Smooth muscle cell (in vitro differentiated cells): ENCODE measurements at regions not wholly inside any gene's neighbourhood (a gene's known extent, or its start where the extent isn't known, plus 50 kb on each side); places are given as distances from the start of the nearest gene placed in this dataset.

Experiments used
- DNase-seq: peaks from one replicate; lab custom pipeline; 2025; ENCODE audit not compliant: unreplicated experiment; lab: John Stamatoyannopoulos, UW
- H2AFZ ChIP-seq: fragments of 200-600 bp; sonication (generic); 2 replicates; pipeline ENCODE4 v1.6.0; 2016; ENCODE audit warnings: antibody characterized with exemption, low read depth, mild to moderate bottlenecking
- H3F3A ChIP-seq: fragments of 200-600 bp; sonication (generic); 2 replicates; pipeline ENCODE4 v1.6.0; 2017; ENCODE audit warnings: antibody characterized with exemption, low read depth
- H3K27ac ChIP-seq: fragments of 200-600 bp; sonication (generic); 2 replicates; pipeline ENCODE4 v1.5.1; 2016; ENCODE audit warnings: low read depth, mild to moderate bottlenecking
- H3K27me3 ChIP-seq: fragments of 200-600 bp; sonication (generic); 2 replicates; pipeline ENCODE4 v1.6.1; 2016; ENCODE audit warnings: low read depth, mild to moderate bottlenecking
- H3K36me3 ChIP-seq: fragments of 200-600 bp; sonication (generic); 2 replicates; pipeline ENCODE4 v1.5.1; 2016; ENCODE audit warnings: low read depth
- H3K4me1 ChIP-seq: fragments of 200-600 bp; sonication (generic); 2 replicates; pipeline ENCODE4 v1.5.1; 2016; ENCODE audit warnings: low read depth
- H3K4me2 ChIP-seq: fragments of 200-600 bp; sonication (generic); 2 replicates; pipeline ENCODE4 v1.6.0; 2016; ENCODE audit warnings: mild to moderate bottlenecking
- H3K4me3 ChIP-seq: fragments of 200-600 bp; sonication (generic); 2 replicates; pipeline ENCODE4 v1.5.1; 2016; ENCODE audit warnings: mild to moderate bottlenecking
- H3K79me2 ChIP-seq: fragments of 200-600 bp; sonication (generic); 2 replicates; pipeline ENCODE4 v1.6.0; 2016; ENCODE audit warnings: low read depth, mild to moderate bottlenecking
- H3K9ac ChIP-seq: fragments of 200-600 bp; sonication (generic); 2 replicates; pipeline ENCODE4 v1.6.0; 2016; ENCODE audit warnings: low read depth
- H3K9me3 ChIP-seq: fragments of 200-600 bp; sonication (generic); replicated peaks from 2 replicates; pipeline ENCODE4 v1.5.1; 2016; ENCODE audit warnings: low read depth
- H4K20me1 ChIP-seq: fragments of 200-600 bp; sonication (generic); 2 replicates; pipeline ENCODE4 v1.6.0; 2016; ENCODE audit warnings: low read depth
- CTCF ChIP-seq: fragments of 200-600 bp; sonication (generic); IDR thresholded peaks from 2 replicates; pipeline ENCODE4 v1.5.1; 2017; ENCODE audit warnings: borderline replicate concordance, mild to moderate bottlenecking, antibody characterized with exemption; ENCODE audit not compliant: insufficient read depth, poor library complexity, severe bottlenecking
- WGBS: methylation state at CpG from one replicate; pipeline ENCODE4 v1.1.7; 2016; ENCODE audit warnings: low lambda C conversion rate; 5-methylcytosine and 5-hydroxymethylcytosine counted together

- Histone ChIP-seq H3K36me3 (no peaks in the 10 kb centered on the region), H3F3A (no peaks in the 10 kb centered on the region), H3K4me3 (no peak overlapping the region), H3K27me3 (no peaks in the 10 kb centered on the region), H3K9me3 (no peaks in the 10 kb centered on the region), H4K20me1 (no peaks in the 10 kb centered on the region), H3K79me2 (no peaks in the 10 kb centered on the region), H3K9ac (no peak overlapping the region), H2AFZ (no peak overlapping the region), H3K4me1 (no peaks in the 10 kb centered on the region), H3K27ac (no peak overlapping the region), H3K4me2 (no peak overlapping the region)
- TF ChIP-seq CTCF: no peak
- DNase-seq: no peak
- 89% methylated on average over 18 of the region's 18 CpGs for WGBS
These were observed 670.9 kb downstream of the TOX3 start for GRCh38 chr16:51875834-51876600.

- Histone ChIP-seq H3K27me3 (no peaks in the 10 kb centered on the region), H4K20me1 (no peaks in the 10 kb centered on the region), H3K4me2 (no peak overlapping the region), H3K9ac (no peak overlapping the region), H3K4me1 (no peaks in the 10 kb centered on the region), H2AFZ (no peak overlapping the region), H3K27ac (no peak overlapping the region), H3F3A (no peaks in the 10 kb centered on the region), H3K79me2 (no peaks in the 10 kb centered on the region), H3K9me3 (no peaks in the 10 kb centered on the region), H3K36me3 (no peaks in the 10 kb centered on the region), H3K4me3 (no peak overlapping the region)
- TF ChIP-seq CTCF: no peak
- no peak for DNase-seq
These were observed 674.4 kb downstream of the TOX3 start for GRCh38 chr16:51872524-51872923.

GRCh38 chr16:51870296-51870854 lies 676.6 kb downstream of the TOX3 start:
- H3F3A ChIP-seq: no peaks in the 10 kb centered on the region
- no peak for TF ChIP-seq CTCF
- DNase-seq: no peak
- H3K27me3 ChIP-seq: no peaks in the 10 kb centered on the region
- H3K36me3 ChIP-seq: no peaks in the 10 kb centered on the region
- no peaks in the 10 kb centered on the region for H4K20me1 ChIP-seq
- H2AFZ ChIP-seq: no peak overlapping the region
- H3K4me1 ChIP-seq: peaks cover 6% of the 10 kb centered on the region
- no peaks in the 10 kb centered on the region for H3K9me3 ChIP-seq
- H3K9ac ChIP-seq: no peak overlapping the region
- no peaks in the 10 kb centered on the region for H3K79me2 ChIP-seq
- no peak overlapping the region for H3K4me2 ChIP-seq
- 96% methylated on average over 2 of the region's 2 CpGs for WGBS
- no peak overlapping the region for H3K4me3 ChIP-seq
- H3K27ac ChIP-seq: no peak overlapping the region

- no peaks in the 10 kb centered on the region for H3K27me3 ChIP-seq
- WGBS: 100% methylated on average over 1 of the region's 1 CpG
- H3K9me3 ChIP-seq: no peaks in the 10 kb centered on the region
- DNase-seq: no peak
- no peak overlapping the region for H3K4me3 ChIP-seq
- peaks cover 6% of the 10 kb centered on the region for H3K4me1 ChIP-seq
- H3K27ac ChIP-seq: no peak overlapping the region
- no peaks in the 10 kb centered on the region for H3K36me3 ChIP-seq
- H3F3A ChIP-seq: no peaks in the 10 kb centered on the region
- TF ChIP-seq CTCF: no peak
- H4K20me1 ChIP-seq: no peaks in the 10 kb centered on the region
- H2AFZ ChIP-seq: no peak overlapping the region
- no peaks in the 10 kb centered on the region for H3K79me2 ChIP-seq
- no peak overlapping the region for H3K4me2 ChIP-seq
- no peak overlapping the region for H3K9ac ChIP-seq
These were observed 677.8 kb downstream of the TOX3 start for GRCh38 chr16:51869176-51869575.
